ENCODE measurements at regions not wholly inside any gene's neighbourhood (a gene's known extent, or its start where the extent isn't known, plus 50 kb on each side); places are given as distances from the start of the nearest gene placed in this dataset.

DNA sequence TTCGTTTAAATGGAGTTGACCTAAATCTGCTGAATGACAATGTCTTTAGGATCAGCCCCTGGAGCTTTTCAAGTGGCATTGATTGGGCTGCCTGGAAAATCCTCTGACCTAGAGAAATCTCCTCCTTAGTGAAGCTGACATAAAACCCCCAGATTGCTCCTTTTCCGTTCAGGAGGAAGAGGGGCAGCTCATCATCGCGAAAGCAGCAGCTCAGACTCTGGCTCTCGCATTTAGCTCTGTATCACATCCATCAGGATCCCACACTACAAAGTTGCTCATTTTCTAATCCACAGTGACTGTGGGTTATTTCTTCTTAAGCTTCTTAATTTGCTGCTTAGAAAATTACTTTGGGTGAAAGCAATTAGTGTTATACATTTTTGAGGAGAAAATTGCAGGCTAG lies 373.7 kb downstream of the ENC1 start (continued):
- TF ChIP-seq GABPA (IDR thresholded peaks at IDR 0.05; ENCODE audit: borderline replicate concordance, insufficient read depth, low read length) (no peak), RAD21 (IDR thresholded peaks at IDR 0.05 in 1 of 2, conservative IDR thresholded peaks at IDR 0.05 in 1 of 2; ENCODE audit: low read depth in 2 of 2, low read length in 2 of 2) (no peak), CTCF (IDR thresholded peaks at IDR 0.05; ENCODE audit: control extremely low read depth in 1 of 3, insufficient read depth in 1 of 3, low read depth in 1 of 3, low read length in 3 of 3) (no peak)
